Pancreas (tissue), 10 donors: ENCODE measurements at regions not wholly inside any gene's neighbourhood (a gene's known extent, or its start where the extent isn't known, plus 50 kb on each side); places are given as distances from the start of the nearest gene placed in this dataset.

Experiments
- ATAC-seq, 4 donors: fragments of 200-7000 bp; cut with Tn5 transposase; one replicate each; pipeline versions ENCODE4 v1.8.0 to v1.9.1; 2020; ENCODE audit warnings: mild to moderate bottlenecking in 4 of 4, moderate library complexity in 4 of 4
- DNase-seq, 6 donors: peaks; one replicate each; pipeline ENCODE4 v3.0.0-alpha.2; 2020
- FAIRE-seq: peaks from 2 replicates; lab custom pipeline; 2012; peaks lifted over from hg19 to GRCh38; lab: Jason Lieb, UNC
- H3K27ac ChIP-seq, 4 donors: fragments of 200-600 bp; sonication (generic); 1 replicate in 3 of 4; 2 replicates in 1 of 4; pipeline versions ENCODE4 v1.5.0 to v1.8.0; 2020
- H3K27me3 ChIP-seq, 4 donors: fragments of 200-600 bp; one replicate each; pipeline ENCODE4 v1.8.0; 2021
- H3K36me3 ChIP-seq, 3 donors: fragments of 200-600 bp; sonication (generic) in 1 of 3; one replicate each; pipeline versions ENCODE4 v1.5.0 to v1.8.0; 2020 to 2021
- H3K4me1 ChIP-seq, 3 donors: fragments of 200-600 bp; one replicate each; pipeline ENCODE4 v1.8.0; 2021
- H3K4me3 ChIP-seq, 4 donors: fragments of 200-600 bp; sonication (generic) in 2 of 4; one replicate each; pipeline versions ENCODE4 v1.5.0 to v1.8.0; 2020 to 2021
- H3K9me3 ChIP-seq, 4 donors: fragments of 200-600 bp; one replicate each; pipeline ENCODE4 v1.8.0; 2021
- WGBS, 2 donors: extraction: QIAGEN DNeasy Blood & Tissue Kit; methylation state at CpG; one replicate each; pipeline ENCODE4 v1.1.7; 2013; 5-methylcytosine and 5-hydroxymethylcytosine counted together
- intact Hi-C, 3 donors: fragments of 100-400 bp; cut with DNase I; formaldehyde crosslinking; loops; one replicate each; pipeline versions ENCODE4 v1.11.1 to v1.14.2; 2022
- TF ChIP-seq, protein P1 (sequence below), 4 donors: fragments of 200-600 bp; sonication (generic) in 3 of 4; IDR thresholded peaks; one replicate each; pipeline versions ENCODE4 v1.5.0 to v1.8.0; 2021; ENCODE audit warnings: antibody characterized with exemption in 4 of 4
- donor health status: healthy with polysubstance abuse.
- donor health status: DM: no; HTN: no; CAD: no; lungs with moderate emphysema.
- donor health status: DM: no; HTN: no; CAD: no.
- donor health status: control.
- donor health status: control.
- donor health status: Bipolar disorder and iron deficiency.
- donor health status: DM: yes; HTN: yes; CAD: no.
- donor health status: DM: no; HTN: no; CAD: no.
- donor health status: DM: no; HTN: no; CAD: no.
- donor health status: DM: yes; HTN: yes; CAD: no.

DNA sequence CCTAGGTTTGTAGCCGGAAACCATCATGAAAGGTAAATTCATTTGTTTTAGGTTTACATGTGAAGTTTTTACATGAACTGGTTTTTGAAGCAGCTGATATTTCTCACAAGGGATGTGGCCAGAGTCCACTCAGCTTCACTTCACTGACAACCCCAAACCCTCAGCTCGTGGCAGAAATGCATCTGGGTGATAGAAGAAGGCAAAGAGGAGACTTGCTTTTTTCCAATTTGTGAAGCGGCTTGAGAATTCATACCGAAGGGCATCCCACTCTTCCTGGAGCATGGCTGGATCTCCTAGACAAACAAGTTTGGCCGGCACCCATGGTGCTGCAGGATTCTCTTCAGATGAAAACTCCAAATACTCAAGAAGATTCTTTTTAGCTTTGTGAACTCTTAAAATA, 392.8 kb upstream of the CNR1 start:
- no peak for ATAC-seq
- intact Hi-C loops: no loop called here
- no peaks in the 10 kb centered on the region for H3K36me3 ChIP-seq
- H3K4me3 ChIP-seq: no peak overlapping the region
- no peaks in the 10 kb centered on the region for H3K4me1 ChIP-seq
- no peaks in the 10 kb centered on the region for H3K9me3 ChIP-seq
- TF ChIP-seq, protein P1, sequence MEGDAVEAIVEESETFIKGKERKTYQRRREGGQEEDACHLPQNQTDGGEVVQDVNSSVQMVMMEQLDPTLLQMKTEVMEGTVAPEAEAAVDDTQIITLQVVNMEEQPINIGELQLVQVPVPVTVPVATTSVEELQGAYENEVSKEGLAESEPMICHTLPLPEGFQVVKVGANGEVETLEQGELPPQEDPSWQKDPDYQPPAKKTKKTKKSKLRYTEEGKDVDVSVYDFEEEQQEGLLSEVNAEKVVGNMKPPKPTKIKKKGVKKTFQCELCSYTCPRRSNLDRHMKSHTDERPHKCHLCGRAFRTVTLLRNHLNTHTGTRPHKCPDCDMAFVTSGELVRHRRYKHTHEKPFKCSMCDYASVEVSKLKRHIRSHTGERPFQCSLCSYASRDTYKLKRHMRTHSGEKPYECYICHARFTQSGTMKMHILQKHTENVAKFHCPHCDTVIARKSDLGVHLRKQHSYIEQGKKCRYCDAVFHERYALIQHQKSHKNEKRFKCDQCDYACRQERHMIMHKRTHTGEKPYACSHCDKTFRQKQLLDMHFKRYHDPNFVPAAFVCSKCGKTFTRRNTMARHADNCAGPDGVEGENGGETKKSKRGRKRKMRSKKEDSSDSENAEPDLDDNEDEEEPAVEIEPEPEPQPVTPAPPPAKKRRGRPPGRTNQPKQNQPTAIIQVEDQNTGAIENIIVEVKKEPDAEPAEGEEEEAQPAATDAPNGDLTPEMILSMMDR (IDR thresholded peaks at IDR 0.05): no peak
- no peaks in the 10 kb centered on the region for H3K27me3 ChIP-seq
- no peak for FAIRE-seq
- no peak for DNase-seq
- 53 to 66% methylated on average over 5 of the region's 5 CpGs for WGBS, 2 donors
- no peak overlapping the region for H3K27ac ChIP-seq

DNA sequence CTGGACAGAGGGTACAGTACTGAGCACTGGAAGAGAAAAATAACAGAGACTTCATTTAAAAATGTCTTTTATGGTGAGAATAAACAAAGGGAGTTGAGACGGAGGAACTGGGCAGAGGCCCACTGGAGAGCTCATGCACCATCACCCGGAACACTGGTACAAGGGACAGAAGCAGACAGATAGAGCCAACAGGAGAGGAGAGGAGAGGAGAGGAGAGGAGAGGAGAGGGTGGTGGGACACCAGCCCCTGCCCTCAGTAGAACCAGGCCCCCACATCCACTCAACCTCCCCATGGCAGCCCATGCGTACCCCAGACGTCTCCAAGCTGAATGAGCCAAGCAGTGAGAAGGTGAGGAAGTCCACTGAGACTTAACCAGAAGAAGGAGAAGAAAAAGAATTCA, 390.5 kb upstream of the CNR1 start:
- WGBS, 2 donors: 33 to 57% methylated on average over 3 to 4 of the region's 4 CpGs
- Histone ChIP-seq H3K4me1 (no peaks in the 10 kb centered on the region), H3K27me3 (no peaks in the 10 kb centered on the region), H3K9me3 (no peaks in the 10 kb centered on the region), H3K27ac (no peak overlapping the region), H3K4me3 (no peak overlapping the region), H3K36me3 (no peaks in the 10 kb centered on the region)
- ATAC-seq (no peak), FAIRE-seq (no peak), DNase-seq (no peak)
- intact Hi-C loops: no loop called here
- TF ChIP-seq, protein P1 (IDR thresholded peaks at IDR 0.05): no peak

DNA sequence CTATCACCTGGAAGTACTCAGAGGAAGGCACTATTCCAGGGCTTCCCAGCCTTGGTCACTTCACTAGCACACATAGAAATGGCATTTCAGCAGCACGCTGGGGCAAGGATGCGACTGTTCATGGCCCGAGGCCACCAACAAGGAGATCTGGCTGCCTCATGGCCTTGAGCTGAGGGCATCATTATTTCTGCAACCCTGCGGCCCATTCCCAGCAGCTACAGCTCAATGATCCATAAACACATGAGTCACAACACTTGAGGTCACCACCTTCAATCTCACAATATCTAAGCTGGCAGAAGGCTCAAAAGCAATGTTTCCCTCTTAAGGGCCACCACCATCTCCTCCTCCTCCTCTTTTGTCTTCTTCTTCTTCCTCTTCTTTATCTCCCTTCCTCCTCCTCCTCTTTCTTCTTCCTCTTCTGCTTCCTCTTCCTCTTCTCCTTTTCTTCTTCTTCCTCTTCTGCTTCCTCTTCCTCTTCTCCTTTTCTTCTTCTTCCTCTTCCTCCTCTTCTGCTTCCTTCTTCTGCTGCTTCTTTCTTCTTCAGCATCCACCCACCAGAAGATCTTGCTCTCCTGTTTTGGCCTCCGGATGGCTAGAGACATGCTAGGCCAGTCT, 382.9 kb upstream of the CNR1 start:
- intact Hi-C loops: no loop called here
- Histone ChIP-seq H3K9me3 (no peaks in the 10 kb centered on the region), H3K27ac (no peak overlapping the region), H3K4me1 (no peaks in the 10 kb centered on the region), H3K36me3 (no peaks in the 10 kb centered on the region), H3K27me3 (no peaks in the 10 kb centered on the region), H3K4me3 (no peak overlapping the region)
- WGBS, 2 donors: 65 to 76% methylated on average over 5 of the region's 5 CpGs
- no peak for DNase-seq
- no peak for FAIRE-seq
- TF ChIP-seq, protein P1 (IDR thresholded peaks at IDR 0.05): no peak
- ATAC-seq: no peak

DNA sequence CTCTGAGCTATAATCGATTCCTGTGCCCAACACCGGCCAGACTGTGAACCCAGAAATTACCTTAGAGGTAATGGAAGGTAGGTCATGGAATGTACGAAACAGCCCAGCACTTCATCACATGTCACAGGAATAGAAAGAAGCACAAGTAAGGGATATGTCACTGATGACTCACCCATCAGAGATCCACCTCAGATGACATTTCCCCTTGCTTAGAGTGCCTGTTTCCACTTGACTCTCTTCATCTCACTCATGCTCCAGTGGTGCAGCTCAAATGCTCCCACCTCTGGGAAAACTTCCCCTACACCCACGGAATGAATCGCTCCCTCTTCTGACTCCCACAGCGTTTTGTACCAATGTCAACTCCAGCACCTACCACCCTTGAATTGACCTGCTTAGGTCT, 381.6 kb upstream of the CNR1 start:
- Histone ChIP-seq H3K4me3 (no peak overlapping the region), H3K27ac (no peak overlapping the region), H3K27me3 (no peaks in the 10 kb centered on the region), H3K36me3 (no peaks in the 10 kb centered on the region), H3K4me1 (no peaks in the 10 kb centered on the region), H3K9me3 (no peaks in the 10 kb centered on the region)
- no peak for FAIRE-seq
- intact Hi-C loops: no loop called here
- no peak for DNase-seq
- ATAC-seq: no peak
- WGBS, 2 donors: 73 to 84% methylated on average over 6 of the region's 6 CpGs
- TF ChIP-seq, protein P1 (IDR thresholded peaks at IDR 0.05): no peak

DNA sequence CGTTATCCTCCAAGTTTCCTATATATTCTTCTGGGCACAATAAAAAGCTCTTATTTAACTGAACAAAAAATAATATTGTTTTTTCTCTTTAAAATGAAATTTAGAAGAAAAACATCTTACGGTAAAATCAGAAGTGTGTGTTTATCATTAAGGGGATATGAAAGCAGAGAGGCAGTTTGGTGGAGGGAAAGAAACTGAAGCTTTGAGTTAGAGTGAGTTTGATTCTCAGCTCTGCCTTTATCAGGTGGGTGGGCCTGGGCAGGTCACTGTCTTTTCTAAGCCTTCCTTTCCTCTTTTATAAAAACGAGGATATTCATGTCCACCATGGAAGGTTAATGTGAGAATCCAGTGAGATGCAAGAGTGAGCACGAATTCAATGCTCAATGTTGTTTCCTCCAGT, 379.8 kb upstream of the CNR1 start:
- intact Hi-C loops: no loop called here
- Histone ChIP-seq H3K9me3 (no peaks in the 10 kb centered on the region), H3K4me3 (no peak overlapping the region), H3K36me3 (no peaks in the 10 kb centered on the region), H3K4me1 (no peaks in the 10 kb centered on the region), H3K27ac (no peak overlapping the region), H3K27me3 (no peaks in the 10 kb centered on the region)
- TF ChIP-seq, protein P1 (IDR thresholded peaks at IDR 0.05): no peak
- ATAC-seq (no peak), FAIRE-seq (no peak), DNase-seq (no peak)
- 40 to 48% methylated on average over 4 of the region's 4 CpGs for WGBS, 2 donors
